D341Med (cell line): ENCODE measurements at regions not wholly inside any gene's neighbourhood (a gene's known extent, or its start where the extent isn't known, plus 50 kb on each side); places are given as distances from the start of the nearest gene placed in this dataset.

Experiments
- DNase-seq: peaks from one replicate; pipeline ENCODE4 v3.0.0; 2012; ENCODE audit warnings: low spot score

GRCh38 chr5:67294266-67294938 lies 97.8 kb upstream of the CD180 start:
- DNase-seq = no peak

- DNase-seq = no peak
Measured at GRCh38 chr5:67293226-67293625, 96.6 kb upstream of the CD180 start.

GRCh38 chr5:67292201-67292940 lies 95.8 kb upstream of the CD180 start:
- no peak for DNase-seq

GRCh38 chr5:67291671-67292070 lies 95.1 kb upstream of the CD180 start:
- no peak for DNase-seq

- DNase-seq = no peak
Measured at GRCh38 chr5:67291066-67291465, 94.5 kb upstream of the CD180 start.

- DNase-seq = no peak
Measured at GRCh38 chr5:67290655-67291054, 94.1 kb upstream of the CD180 start.

- no peak for DNase-seq
Measured at GRCh38 chr5:67289763-67290521, 93.3 kb upstream of the CD180 start.

- DNase-seq = no peak
Measured at GRCh38 chr5:67287510-67288268, 91.1 kb upstream of the CD180 start.

GRCh38 chr5:67286006-67286405 lies 89.4 kb upstream of the CD180 start:
- no peak for DNase-seq

GRCh38 chr5:67283988-67284487 lies 87.4 kb upstream of the CD180 start:
- no peak for DNase-seq

- DNase-seq = no peak
Measured at GRCh38 chr5:67283275-67283987, 86.8 kb upstream of the CD180 start.

- DNase-seq = no peak
Measured at GRCh38 chr5:67281874-67282273, 85.3 kb upstream of the CD180 start.

- DNase-seq = no peak
Measured at GRCh38 chr5:67273689-67274356, 77.2 kb upstream of the CD180 start.

GRCh38 chr5:67272453-67273130 lies 76.0 kb upstream of the CD180 start:
- no peak for DNase-seq

- no peak for DNase-seq
Measured at GRCh38 chr5:67268231-67269021, 71.8 kb upstream of the CD180 start.

- DNase-seq = no peak
Measured at GRCh38 chr5:67267512-67268216, 71.1 kb upstream of the CD180 start.

GRCh38 chr5:67266654-67267350 lies 70.2 kb upstream of the CD180 start:
- DNase-seq = no peak

- no peak for DNase-seq
Measured at GRCh38 chr5:67265951-67266350, 69.4 kb upstream of the CD180 start.
